ES-I3 (cell line): ENCODE measurements at regions not wholly inside any gene's neighbourhood (a gene's known extent, or its start where the extent isn't known, plus 50 kb on each side); places are given as distances from the start of the nearest gene placed in this dataset.

Experiments used
- H3K36me3 ChIP-seq: 2 replicates; pipeline ENCODE4 v1.6.1; 2013; ENCODE audit warnings: mild to moderate bottlenecking, low read length, control low read depth, moderate library complexity; ENCODE audit not compliant: insufficient read depth
- H3K4me1 ChIP-seq: 2 replicates; pipeline ENCODE4 v1.6.1; 2013; ENCODE audit warnings: mild to moderate bottlenecking, control low read depth, low read length; ENCODE audit not compliant: insufficient read depth
- H3K9ac ChIP-seq: 2 replicates; pipeline ENCODE4 v1.6.1; 2013; ENCODE audit warnings: low read depth, mild to moderate bottlenecking, low read length, moderate library complexity
- H3K9me3 ChIP-seq: 2 replicates; pipeline ENCODE4 v1.6.1; 2013; ENCODE audit warnings: mild to moderate bottlenecking, low read length, moderate library complexity; ENCODE audit not compliant: control insufficient read depth, insufficient read depth

- Histone ChIP-seq H3K4me1 (no peaks in the 10 kb centered on the region), H3K36me3 (no peaks in the 10 kb centered on the region), H3K9me3 (no peaks in the 10 kb centered on the region), H3K9ac (no peak overlapping the region)
These were observed 128.0 kb downstream of the KIF20B start for GRCh38 chr10:89829262-89829886.

GRCh38 chr10:89829887-89830269 is 128.5 kb downstream of the KIF20B start:
- H3K9ac ChIP-seq, result no peak overlapping the region
- no peaks in the 10 kb centered on the region for H3K36me3 ChIP-seq
- H3K9me3 ChIP-seq, result no peaks in the 10 kb centered on the region
- H3K4me1 ChIP-seq, result no peaks in the 10 kb centered on the region

- no peaks in the 10 kb centered on the region for H3K36me3 ChIP-seq
- no peaks in the 10 kb centered on the region for H3K4me1 ChIP-seq
- no peaks in the 10 kb centered on the region for H3K9me3 ChIP-seq
- no peak overlapping the region for H3K9ac ChIP-seq
These were observed 129.2 kb downstream of the KIF20B start for GRCh38 chr10:89830624-89831023.

- Histone ChIP-seq H3K9me3 (no peaks in the 10 kb centered on the region), H3K4me1 (no peaks in the 10 kb centered on the region), H3K9ac (no peak overlapping the region), H3K36me3 (no peaks in the 10 kb centered on the region)
These were observed 135.4 kb downstream of the KIF20B start for GRCh38 chr10:89836840-89837164.

- Histone ChIP-seq H3K4me1 (no peaks in the 10 kb centered on the region), H3K9ac (no peak overlapping the region), H3K36me3 (no peaks in the 10 kb centered on the region), H3K9me3 (no peaks in the 10 kb centered on the region)
These were observed 136.0 kb downstream of the KIF20B start for GRCh38 chr10:89837165-89838043.

GRCh38 chr10:89838044-89838615 is 136.7 kb downstream of the KIF20B start:
- no peak overlapping the region; the same call in 1 of the 2 replicates for H3K9ac ChIP-seq

GRCh38 chr10:89845541-89846280 is 144.3 kb downstream of the KIF20B start:
- Histone ChIP-seq H3K4me1 (peaks cover 13% of the 10 kb centered on the region), H3K9ac (no peak overlapping the region), H3K36me3 (no peaks in the 10 kb centered on the region), H3K9me3 (no peaks in the 10 kb centered on the region)

More at GRCh38 chr10:89838044-89838615, 136.7 kb downstream of the KIF20B start:
- H3K9me3 ChIP-seq, result no peaks in the 10 kb centered on the region
- no peaks in the 10 kb centered on the region for H3K4me1 ChIP-seq
- no peaks in the 10 kb centered on the region for H3K36me3 ChIP-seq

GRCh38 chr10:89846281-89846630 is 144.9 kb downstream of the KIF20B start:
- H3K9me3 ChIP-seq, result no peaks in the 10 kb centered on the region

GRCh38 chr10:89846786-89847185 is 145.4 kb downstream of the KIF20B start:
- Histone ChIP-seq H3K9ac (no peak overlapping the region), H3K36me3 (no peaks in the 10 kb centered on the region), H3K9me3 (no peaks in the 10 kb centered on the region), H3K4me1 (peaks cover 13% of the 10 kb centered on the region)

More at GRCh38 chr10:89846281-89846630, 144.9 kb downstream of the KIF20B start:
- Histone ChIP-seq H3K4me1 (peaks cover 13% of the 10 kb centered on the region), H3K36me3 (no peaks in the 10 kb centered on the region), H3K9ac (no peak overlapping the region)

GRCh38 chr10:89852872-89853271 is 151.5 kb downstream of the KIF20B start:
- H3K9me3 ChIP-seq, result no peaks in the 10 kb centered on the region

GRCh38 chr10:89853781-89854191 is 152.4 kb downstream of the KIF20B start:
- Histone ChIP-seq H3K9me3 (no peaks in the 10 kb centered on the region), H3K9ac (no peak overlapping the region), H3K4me1 (no peaks in the 10 kb centered on the region), H3K36me3 (no peaks in the 10 kb centered on the region)

More at GRCh38 chr10:89852872-89853271, 151.5 kb downstream of the KIF20B start:
- Histone ChIP-seq H3K4me1 (no peaks in the 10 kb centered on the region), H3K9ac (no peak overlapping the region), H3K36me3 (no peaks in the 10 kb centered on the region)

- H3K9ac ChIP-seq, result no peak overlapping the region
- H3K36me3 ChIP-seq, result no peaks in the 10 kb centered on the region
- H3K9me3 ChIP-seq, result no peaks in the 10 kb centered on the region
- peaks cover 8% of the 10 kb centered on the region; the same call in 1 of the 2 replicates for H3K4me1 ChIP-seq
These were observed 156.1 kb downstream of the KIF20B start for GRCh38 chr10:89857431-89858042.

GRCh38 chr10:89861199-89861573 is 159.8 kb downstream of the KIF20B start:
- Histone ChIP-seq H3K9me3 (no peaks in the 10 kb centered on the region), H3K36me3 (no peaks in the 10 kb centered on the region), H3K4me1 (peaks cover 8% of the 10 kb centered on the region; the same call in 1 of the 2 replicates), H3K9ac (no peak overlapping the region)
